IMR-90 (cell line): ENCODE measurements at regions not wholly inside any gene's neighbourhood (a gene's known extent, or its start where the extent isn't known, plus 50 kb on each side); places are given as distances from the start of the nearest gene placed in this dataset.

ENCODE experiments used
- CEBPB ChIP-seq: IDR thresholded peaks from 2 replicates; pipeline ENCODE4 v1.6.1; 2012; ENCODE audit warnings: low read depth, low read length, improper control_type of control experiment
- MXI1 ChIP-seq: IDR thresholded peaks from 2 replicates; pipeline ENCODE4 v1.6.1; 2012; ENCODE audit warnings: low read depth, mild to moderate bottlenecking, low read length, moderate library complexity, borderline replicate concordance
- POLR2A ChIP-seq: IDR thresholded peaks from 2 replicates; pipeline ENCODE4 v1.6.1; 2012; ENCODE audit warnings: mild to moderate bottlenecking, low read depth, low read length
- RAD21 ChIP-seq: IDR thresholded peaks from 2 replicates; pipeline ENCODE4 v1.6.1; 2012; ENCODE audit warnings: low read length, improper control_type of control experiment
- RCOR1 ChIP-seq: IDR thresholded peaks from 2 replicates; pipeline ENCODE4 v1.6.1; 2012; ENCODE audit warnings: mild to moderate bottlenecking, low read length, improper control_type of control experiment; ENCODE audit not compliant: insufficient replicate concordance
- TF ChIP-seq, protein P1 (sequence below): conservative IDR thresholded peaks from 2 replicates; pipeline ENCODE4 v1.5.1; 2012; ENCODE audit warnings: mild to moderate bottlenecking, low read depth, low read length, improper control_type of control experiment

DNA sequence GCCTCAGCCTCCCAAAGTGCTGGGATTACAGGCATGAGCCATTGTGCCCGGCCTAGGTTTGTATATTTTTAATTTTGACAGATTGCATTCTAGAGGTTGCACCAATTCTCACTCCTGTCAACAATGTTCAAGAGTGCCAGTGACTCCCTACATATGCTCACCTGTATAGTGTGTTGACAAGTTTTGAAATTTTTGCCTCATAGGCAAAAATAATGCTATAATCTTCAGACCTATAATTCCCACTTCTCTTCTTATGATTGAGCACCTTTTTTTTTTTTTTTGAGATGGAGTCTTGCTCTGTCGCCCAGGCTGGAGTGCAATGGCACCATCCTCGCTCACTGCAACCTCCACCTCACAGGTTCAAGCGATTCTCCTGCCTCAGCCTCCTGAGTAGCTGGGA lies 139.7 kb downstream of the EVX1 start:
- no peak for TF ChIP-seq RAD21
- no peak for TF ChIP-seq CEBPB
- TF ChIP-seq, protein P1, sequence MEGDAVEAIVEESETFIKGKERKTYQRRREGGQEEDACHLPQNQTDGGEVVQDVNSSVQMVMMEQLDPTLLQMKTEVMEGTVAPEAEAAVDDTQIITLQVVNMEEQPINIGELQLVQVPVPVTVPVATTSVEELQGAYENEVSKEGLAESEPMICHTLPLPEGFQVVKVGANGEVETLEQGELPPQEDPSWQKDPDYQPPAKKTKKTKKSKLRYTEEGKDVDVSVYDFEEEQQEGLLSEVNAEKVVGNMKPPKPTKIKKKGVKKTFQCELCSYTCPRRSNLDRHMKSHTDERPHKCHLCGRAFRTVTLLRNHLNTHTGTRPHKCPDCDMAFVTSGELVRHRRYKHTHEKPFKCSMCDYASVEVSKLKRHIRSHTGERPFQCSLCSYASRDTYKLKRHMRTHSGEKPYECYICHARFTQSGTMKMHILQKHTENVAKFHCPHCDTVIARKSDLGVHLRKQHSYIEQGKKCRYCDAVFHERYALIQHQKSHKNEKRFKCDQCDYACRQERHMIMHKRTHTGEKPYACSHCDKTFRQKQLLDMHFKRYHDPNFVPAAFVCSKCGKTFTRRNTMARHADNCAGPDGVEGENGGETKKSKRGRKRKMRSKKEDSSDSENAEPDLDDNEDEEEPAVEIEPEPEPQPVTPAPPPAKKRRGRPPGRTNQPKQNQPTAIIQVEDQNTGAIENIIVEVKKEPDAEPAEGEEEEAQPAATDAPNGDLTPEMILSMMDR: no peak
- no peak for TF ChIP-seq MXI1
- no peak for TF ChIP-seq RCOR1
- no peak for TF ChIP-seq POLR2A
